OCI-LY1 (cell line): ENCODE measurements at regions not wholly inside any gene's neighbourhood (a gene's known extent, or its start where the extent isn't known, plus 50 kb on each side); places are given as distances from the start of the nearest gene placed in this dataset.

Experiments
- CTCF ChIP-seq: fragments of 200-600 bp; sonication (generic), shearing (Covaris generic); IDR thresholded peaks from 2 replicates; pipeline ENCODE4 v1.5.1; 2017; ENCODE audit warnings: mild to moderate bottlenecking, antibody characterized with exemption, low read length, moderate library complexity, mixed read lengths
- EZH2 ChIP-seq: fragments of 200-600 bp; sonication (generic), shearing (Covaris generic); IDR thresholded peaks from 2 replicates; pipeline ENCODE4 v1.8.0; 2017; ENCODE audit warnings: borderline replicate concordance, mixed run types, mild to moderate bottlenecking, antibody characterized with exemption, low read length, moderate library complexity, mixed read lengths

DNA sequence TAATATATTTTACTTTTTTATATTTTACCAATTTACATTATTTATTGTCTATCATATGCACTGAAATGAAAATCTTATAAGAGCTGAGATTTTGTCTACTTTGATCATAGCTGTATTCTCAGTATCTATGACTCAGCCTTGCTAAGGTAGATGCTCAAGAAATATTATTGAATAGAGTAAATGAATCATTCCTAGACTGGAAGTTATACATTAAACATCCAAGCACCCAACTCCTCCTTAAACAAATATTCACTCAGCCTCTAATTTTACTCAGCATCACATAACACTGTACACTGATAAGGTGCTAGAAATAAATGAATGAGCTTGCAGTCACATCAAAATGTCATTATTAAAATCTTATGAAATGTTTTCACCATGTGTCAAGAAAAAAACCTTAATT, 1424.9 kb downstream of the LRFN5 start:
- TF ChIP-seq CTCF = no peak
- no peak for TF ChIP-seq EZH2
